NOMO-1 (cell line): ENCODE measurements at regions not wholly inside any gene's neighbourhood (a gene's known extent, or its start where the extent isn't known, plus 50 kb on each side); places are given as distances from the start of the nearest gene placed in this dataset.
"Not testable (repeated sequence)": the region's sequence is repeated elsewhere in the genome, so short reads cannot be mapped to it uniquely, and the experiment has no call there.

ENCODE experiments used
- DNase-seq, 2 experiments: peaks; one replicate each; lab custom pipeline; 2025; ENCODE audit not compliant: unreplicated experiment in 2 of 2; lab: John Stamatoyannopoulos, UW

GRCh38 chr10:29363930-29364329 is 75.1 kb downstream of the LYZL1 start:
- DNase-seq: not testable (repeated sequence)

GRCh38 chr10:29366206-29366605 is 77.3 kb downstream of the LYZL1 start:
- DNase-seq: not testable (repeated sequence)

GRCh38 chr10:29369419-29369818 is 80.5 kb downstream of the LYZL1 start:
- DNase-seq: no peak

GRCh38 chr10:29370097-29371092 is 81.5 kb downstream of the LYZL1 start:
- DNase-seq: no peak

GRCh38 chr10:29372920-29373319 is 84.0 kb downstream of the LYZL1 start:
- no peak for DNase-seq

- no peak for DNase-seq
Measured at GRCh38 chr10:29374162-29374561, 85.3 kb downstream of the LYZL1 start.

GRCh38 chr10:29375888-29376287 is 87.0 kb downstream of the LYZL1 start:
- DNase-seq: no peak

GRCh38 chr10:29377333-29377961 is 88.6 kb downstream of the LYZL1 start:
- DNase-seq: peak; percentile 20 to 25

- DNase-seq: no peak
Measured at GRCh38 chr10:29378106-29378505, 89.2 kb downstream of the LYZL1 start.

- no peak for DNase-seq
Measured at GRCh38 chr10:29379208-29379607, 90.3 kb downstream of the LYZL1 start.

GRCh38 chr10:29379777-29380598 is 91.1 kb downstream of the LYZL1 start:
- DNase-seq: not testable (repeated sequence)

GRCh38 chr10:29380599-29381511 is 92.0 kb downstream of the LYZL1 start:
- DNase-seq: not testable (repeated sequence)

GRCh38 chr10:29386342-29386999 is 97.6 kb downstream of the LYZL1 start:
- peak; percentile 10 to 43 for DNase-seq

GRCh38 chr10:29387269-29387668 is 98.4 kb downstream of the LYZL1 start:
- DNase-seq: no peak

- not testable (repeated sequence) for DNase-seq
Measured at GRCh38 chr10:29388112-29388511, 99.2 kb downstream of the LYZL1 start.

GRCh38 chr10:29389493-29389892 is 100.6 kb downstream of the LYZL1 start:
- DNase-seq: no peak

- DNase-seq: no peak
Measured at GRCh38 chr10:29389935-29390334, 101.1 kb downstream of the LYZL1 start.

GRCh38 chr10:29392376-29393021 is 103.6 kb downstream of the LYZL1 start:
- DNase-seq: peak in 1 of 2 experiments; percentile 13
